PC-9 (cell line): ENCODE measurements at regions not wholly inside any gene's neighbourhood (a gene's known extent, or its start where the extent isn't known, plus 50 kb on each side); places are given as distances from the start of the nearest gene placed in this dataset.

Experiments used
- BruUV-seq: library from RNA; stranded (reverse); fragments of 400-500 nt; replicated peaks from 2 replicates; lab custom pipeline; 2021; lab: Mats Ljungman, UMichigan
- CTCF ChIA-PET: fragments of 300-600 bp; sonication (Branson Sonifier 250); formaldehyde crosslinking; loops from one replicate; lab custom pipeline; 2022; ENCODE audit warnings: antibody characterized with exemption; lab: Charles Lee
- POLR2A ChIA-PET: fragments of 300-600 bp; sonication (Branson Sonifier 250); formaldehyde crosslinking; loops from one replicate; lab custom pipeline; 2022; ENCODE audit warnings: antibody characterized with exemption; ENCODE audit not compliant: unreplicated experiment; lab: Charles Lee
- DNase-seq, 2 experiments: peaks; one replicate each; pipeline versions ENCODE4 v3.0.0 to v3.0.0-alpha.2; 2015 to 2022; ENCODE audit warnings: mixed read lengths in 1 of 2
- H2AFZ ChIP-seq: fragments of 200-600 bp; sonication (generic); 2 replicates; pipeline ENCODE4 v1.8.1; 2017; ENCODE audit warnings: antibody characterized with exemption
- H3F3A ChIP-seq: fragments of 200-600 bp; sonication (generic); 2 replicates; pipeline ENCODE4 v1.8.1; 2017; ENCODE audit warnings: antibody characterized with exemption, mild to moderate bottlenecking, low read depth; ENCODE audit not compliant: insufficient read depth
- H3K27ac ChIP-seq: fragments of 200-600 bp; sonication (generic); 2 replicates; pipeline ENCODE4 v1.6.1; 2016; ENCODE audit warnings: mixed run types
- H3K27me3 ChIP-seq: fragments of 200-600 bp; sonication (generic); 2 replicates; pipeline ENCODE4 v1.6.1; 2016; ENCODE audit warnings: low read depth, mixed run types; ENCODE audit not compliant: insufficient read depth
- H3K36me3 ChIP-seq: fragments of 200-600 bp; sonication (generic); 2 replicates; pipeline ENCODE4 v1.6.1; 2016; ENCODE audit warnings: low read depth, mixed run types
- H3K4me1 ChIP-seq: fragments of 200-600 bp; sonication (generic); replicated peaks from 2 replicates; pipeline ENCODE4 v1.6.1; 2016; ENCODE audit warnings: mixed run types; ENCODE audit not compliant: insufficient read depth
- H3K4me2 ChIP-seq: fragments of 200-600 bp; sonication (generic); 2 replicates; pipeline ENCODE4 v1.6.1; 2017; ENCODE audit warnings: mixed run types
- H3K4me3 ChIP-seq: fragments of 200-600 bp; sonication (generic); 2 replicates; pipeline ENCODE4 v1.6.1; 2016; ENCODE audit warnings: mixed run types
- H3K79me2 ChIP-seq: fragments of 200-600 bp; sonication (generic); 2 replicates; pipeline ENCODE4 v1.6.1; 2017; ENCODE audit warnings: low read depth, mixed run types
- H3K9me2 ChIP-seq: fragments of 200-600 bp; sonication (generic); 2 replicates; pipeline ENCODE4 v1.8.1; 2017; ENCODE audit warnings: mild to moderate bottlenecking; ENCODE audit not compliant: insufficient read depth
- H3K9me3 ChIP-seq: fragments of 200-600 bp; sonication (generic); 2 replicates; pipeline ENCODE4 v1.8.1; 2016; ENCODE audit warnings: low read depth; ENCODE audit not compliant: insufficient read depth
- H4K20me1 ChIP-seq: fragments of 200-600 bp; sonication (generic); 2 replicates; pipeline ENCODE4 v1.8.1; 2017; ENCODE audit not compliant: insufficient read depth
- CTCF ChIP-seq: fragments of 200-600 bp; sonication (generic); conservative IDR thresholded peaks from 2 replicates; pipeline ENCODE4 v1.6.1; 2017; ENCODE audit warnings: mixed run types, antibody characterized with exemption, mild to moderate bottlenecking, moderate library complexity
- EZH2 ChIP-seq: fragments of 200-600 bp; sonication (generic); IDR thresholded peaks from 2 replicates; pipeline ENCODE4 v1.8.0; 2017; ENCODE audit warnings: antibody characterized with exemption, low read depth
- intact Hi-C: fragments of 100-400 bp; cut with micrococcal nuclease; formaldehyde crosslinking; loops from one replicate; pipeline ENCODE4 v1.10.0; 2022; ENCODE audit not compliant: unreplicated experiment

- no TSS peak for BruUV-seq
- no peaks in the 10 kb centered on the region; the same call in 1 of the 2 replicates for H3K9me2 ChIP-seq
- no peak for TF ChIP-seq CTCF
- no peak for TF ChIP-seq EZH2
- no peaks in the 10 kb centered on the region for H3K36me3 ChIP-seq
- POLR2A ChIA-PET, result no interaction called here
- H3K27ac ChIP-seq, result no peak overlapping the region
- H3K4me2 ChIP-seq, result no peak overlapping the region
- no peak for DNase-seq
- no peak overlapping the region for H2AFZ ChIP-seq
- no peak overlapping the region for H3K4me3 ChIP-seq
- no peaks in the 10 kb centered on the region for H3K79me2 ChIP-seq
- H3K9me3 ChIP-seq, result no peaks in the 10 kb centered on the region
- CTCF ChIA-PET, result no interaction called here
- no peaks in the 10 kb centered on the region for H3K27me3 ChIP-seq
- no peaks in the 10 kb centered on the region for H4K20me1 ChIP-seq
- H3F3A ChIP-seq, result no peaks in the 10 kb centered on the region
- H3K4me1 ChIP-seq, result no peaks in the 10 kb centered on the region
- intact Hi-C loops, result no loop called here
These were observed 1518.3 kb upstream of the SLC10A2 start for GRCh38 chr13:104584481-104584880.

GRCh38 chr13:104580931-104581330, 1514.7 kb upstream of the SLC10A2 start:
- POLR2A ChIA-PET, result no interaction called here
- H3K27ac ChIP-seq, result no peak overlapping the region
- no peak overlapping the region for H3K4me3 ChIP-seq
- no peaks in the 10 kb centered on the region for H3K36me3 ChIP-seq
- no peaks in the 10 kb centered on the region; the same call in 1 of the 2 replicates for H3K9me2 ChIP-seq
- intact Hi-C loops, result no loop called here
- no peak overlapping the region for H3K4me2 ChIP-seq
- CTCF ChIA-PET, result no interaction called here
- no peak for DNase-seq
- no peaks in the 10 kb centered on the region for H3K27me3 ChIP-seq
- 0 out of 2 replicates have a peak, but pooled peaks cover 3% of the 10 kb centered on the region for H3K9me3 ChIP-seq
- H3F3A ChIP-seq, result no peaks in the 10 kb centered on the region
- no peak overlapping the region for H2AFZ ChIP-seq
- H3K4me1 ChIP-seq, result no peaks in the 10 kb centered on the region
- TF ChIP-seq EZH2, result no peak
- no peak for TF ChIP-seq CTCF
- BruUV-seq, result no TSS peak
- H3K79me2 ChIP-seq, result no peaks in the 10 kb centered on the region
- H4K20me1 ChIP-seq, result no peaks in the 10 kb centered on the region

- Histone ChIP-seq H3F3A (no peaks in the 10 kb centered on the region), H3K9me3 (0 out of 2 replicates have a peak, but pooled peaks cover 3% of the 10 kb centered on the region), H3K4me2 (no peak overlapping the region), H3K27ac (no peak overlapping the region), H2AFZ (no peak overlapping the region; the same call in 1 of the 2 replicates), H3K36me3 (no peaks in the 10 kb centered on the region), H3K79me2 (no peaks in the 10 kb centered on the region), H3K4me1 (no peaks in the 10 kb centered on the region), H3K27me3 (no peaks in the 10 kb centered on the region), H3K4me3 (no peak overlapping the region), H4K20me1 (no peaks in the 10 kb centered on the region), H3K9me2 (no peaks in the 10 kb centered on the region)
- no peak for DNase-seq
- TF ChIP-seq CTCF, result no peak
- TF ChIP-seq EZH2, result no peak
- ChIA-PET POLR2A (no interaction called here), CTCF (no interaction called here)
- no TSS peak for BruUV-seq
- intact Hi-C loops, result loop anchor here (10.0 kb wide), 1 partner anchor 188 kb away; no protein-coding TSS in a partner anchor
These were observed 1511.0 kb upstream of the SLC10A2 start for GRCh38 chr13:104577071-104577815.
